DMS114 treated with DMSO at 0.1 percent for 48 hours (cell line): ENCODE measurements at regions not wholly inside any gene's neighbourhood (a gene's known extent, or its start where the extent isn't known, plus 50 kb on each side); places are given as distances from the start of the nearest gene placed in this dataset.

Experiments
- DNase-seq: peaks from one replicate; lab custom pipeline; 2025; ENCODE audit not compliant: unreplicated experiment; lab: John Stamatoyannopoulos, UW

DNA sequence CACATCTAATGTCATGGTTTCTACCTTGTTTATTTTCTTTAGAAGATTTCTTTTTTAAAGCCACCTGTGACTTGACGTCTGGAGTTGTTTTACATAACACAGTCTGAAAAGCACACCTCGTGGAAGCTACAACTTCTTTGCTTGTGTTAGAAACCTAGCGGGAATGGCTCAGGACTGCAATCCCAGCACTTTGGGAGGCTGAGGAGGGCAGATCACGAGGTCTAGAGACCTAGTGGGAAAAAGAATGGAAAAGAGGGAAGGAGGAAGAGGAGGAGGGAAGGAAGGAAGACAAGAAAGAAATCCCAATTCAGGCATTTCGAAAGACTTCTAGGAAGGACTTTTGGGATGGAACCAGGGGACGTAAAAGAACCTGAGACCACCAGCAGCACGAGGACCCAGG lies 146.3 kb upstream of the CELF2 start:
- no peak for DNase-seq

DNA sequence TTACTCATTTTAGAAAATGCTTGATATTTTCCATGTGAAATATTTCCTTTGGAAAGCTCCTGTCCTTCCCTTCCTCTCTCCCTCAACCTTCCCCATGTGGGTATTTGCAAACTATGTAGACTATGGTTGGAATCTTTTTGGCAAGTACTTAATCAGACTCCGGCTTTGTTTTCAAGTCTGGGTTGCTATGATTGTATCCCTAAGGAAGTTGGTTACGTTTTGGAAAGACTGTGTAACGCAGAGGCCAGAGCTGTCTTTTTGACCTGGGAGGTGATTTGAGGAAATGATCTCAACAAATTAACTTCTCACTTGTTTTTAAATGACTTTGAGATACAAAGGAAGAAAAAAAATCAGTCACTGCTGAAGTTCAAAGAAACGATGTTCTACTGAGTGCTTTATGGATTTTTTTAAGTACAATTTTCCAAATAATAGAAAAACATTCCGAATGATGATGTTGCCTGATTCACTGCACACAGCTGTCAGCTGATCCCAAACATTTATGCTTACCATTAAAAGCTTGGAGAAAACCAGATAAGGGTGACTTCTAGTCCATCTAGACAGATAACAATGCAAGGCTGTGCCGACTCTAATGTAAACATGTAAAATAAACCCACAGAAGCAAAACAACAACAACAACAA lies 145.5 kb upstream of the CELF2 start:
- DNase-seq: no peak

GRCh38 chr10:10872764-10873163 lies 144.9 kb upstream of the CELF2 start:
- DNase-seq: no peak

GRCh38 chr10:10873289-10873688 lies 144.4 kb upstream of the CELF2 start:
- DNase-seq: no peak

- no peak for DNase-seq
Measured at GRCh38 chr10:10873915-10874314, 143.8 kb upstream of the CELF2 start.

DNA sequence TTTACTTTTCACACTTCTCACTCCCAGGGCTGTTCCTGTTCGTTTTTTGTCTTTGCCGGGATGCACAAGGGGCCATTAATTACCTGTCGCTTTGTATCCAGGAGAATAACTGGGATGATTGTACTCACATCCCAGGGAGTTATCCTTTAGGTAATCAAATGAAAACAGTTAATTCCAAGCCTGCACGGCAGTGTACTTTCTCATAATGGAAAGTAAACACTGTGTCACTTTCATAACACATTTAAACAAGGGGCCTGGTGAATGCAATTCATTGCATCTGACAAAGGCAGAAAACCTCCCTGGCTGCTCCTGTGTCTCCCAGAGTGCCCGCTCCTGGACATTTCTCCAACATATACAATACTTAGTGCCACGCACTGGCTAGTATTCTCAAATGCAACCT lies 138.7 kb upstream of the CELF2 start:
- no peak for DNase-seq

DNA sequence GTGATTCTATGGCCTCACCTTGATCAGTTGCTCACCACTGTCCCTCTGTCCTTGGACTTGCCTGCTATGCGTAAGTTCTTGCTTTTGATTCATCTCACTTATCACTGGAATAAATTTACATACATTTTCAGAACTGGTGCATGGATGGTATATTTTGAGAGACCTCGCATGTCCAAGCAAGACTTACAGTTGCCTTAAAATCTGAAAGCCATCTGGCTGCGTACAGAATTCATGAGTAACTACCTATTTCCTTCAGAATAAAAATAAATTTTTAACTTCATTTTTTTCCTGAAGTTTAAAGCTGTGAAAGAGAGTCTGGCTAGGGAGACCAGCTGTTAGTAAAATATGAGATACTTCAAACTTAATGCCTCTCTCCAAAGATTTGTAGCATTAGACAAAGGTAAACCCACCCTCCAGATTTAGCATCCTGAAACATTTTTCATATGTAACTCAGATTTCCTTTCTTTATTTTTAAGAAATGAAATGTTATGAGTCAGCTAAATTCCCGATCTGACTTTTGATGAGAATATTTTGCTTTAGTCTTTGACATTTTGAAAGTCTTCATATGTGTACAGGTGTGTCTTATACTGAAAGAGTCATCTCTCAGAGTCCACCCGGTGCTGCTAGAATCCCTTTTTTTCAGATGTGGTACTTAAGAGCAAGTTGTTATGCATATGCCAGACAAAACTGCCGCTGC lies 136.4 kb upstream of the CELF2 start:
- no peak for DNase-seq

DNA sequence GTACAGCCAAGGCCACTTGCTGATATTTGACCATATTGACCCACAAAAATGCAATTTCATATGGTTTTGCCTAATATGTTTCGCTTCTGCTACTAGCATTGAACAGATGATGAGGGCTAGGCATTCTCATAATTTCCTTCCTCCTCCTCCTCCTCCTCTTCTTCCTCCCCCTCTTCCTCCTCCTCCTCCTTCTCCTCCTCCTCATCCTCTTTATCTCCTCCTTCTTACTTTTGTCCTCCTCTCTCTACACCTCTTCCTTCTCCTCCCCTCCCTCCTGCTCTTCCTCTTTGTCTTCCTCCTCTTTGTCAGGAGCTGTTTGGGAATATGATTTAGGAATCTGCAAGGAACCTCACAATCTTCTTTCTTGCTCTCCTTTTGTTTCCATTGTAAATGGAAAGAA lies 133.9 kb upstream of the CELF2 start:
- no peak for DNase-seq

GRCh38 chr10:10886861-10887531 lies 130.7 kb upstream of the CELF2 start:
- no peak for DNase-seq

DNA sequence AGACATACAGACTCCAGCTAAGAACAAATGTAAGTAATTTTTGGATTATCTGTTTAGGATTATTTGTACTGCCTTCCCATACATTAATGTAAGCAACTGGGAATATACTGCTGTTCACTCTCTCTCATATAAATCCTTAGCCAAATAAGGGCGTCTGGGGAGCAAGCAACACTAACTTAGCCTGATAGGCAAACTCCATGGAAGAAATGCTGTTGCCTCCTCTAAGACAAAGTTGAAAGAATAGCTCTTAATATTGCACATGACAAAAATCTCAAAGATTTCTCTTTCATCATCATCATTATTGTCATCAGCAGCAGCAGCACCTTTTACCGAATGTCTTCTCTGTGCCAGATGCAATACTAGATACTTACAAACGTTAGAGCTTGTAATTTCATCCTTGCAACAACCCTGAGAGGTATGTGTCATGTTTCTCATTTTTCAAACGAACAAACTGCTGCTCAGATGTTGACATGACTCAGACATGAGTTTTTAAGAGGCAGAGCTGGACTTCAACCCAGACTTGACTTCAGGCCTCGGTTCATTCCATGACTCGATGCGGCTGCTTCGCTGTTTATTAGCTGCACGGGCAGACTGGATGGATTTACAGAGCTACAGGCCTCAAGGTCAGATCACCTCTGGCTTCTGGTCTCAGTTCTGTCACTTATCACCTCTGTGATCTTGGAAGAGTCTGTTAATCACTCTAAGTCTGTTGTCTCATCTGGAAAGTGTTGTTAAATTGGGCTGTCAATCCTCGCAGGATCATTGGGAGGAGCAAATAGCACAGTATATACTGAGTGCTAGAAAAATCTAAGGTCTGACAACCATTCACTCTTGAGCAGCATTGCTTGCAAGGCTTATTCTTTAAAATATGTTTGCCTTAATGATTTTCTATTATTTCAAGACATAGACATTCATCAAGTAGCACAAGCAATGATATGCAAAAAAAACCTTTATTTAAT lies 126.3 kb upstream of the CELF2 start:
- DNase-seq: no peak

DNA sequence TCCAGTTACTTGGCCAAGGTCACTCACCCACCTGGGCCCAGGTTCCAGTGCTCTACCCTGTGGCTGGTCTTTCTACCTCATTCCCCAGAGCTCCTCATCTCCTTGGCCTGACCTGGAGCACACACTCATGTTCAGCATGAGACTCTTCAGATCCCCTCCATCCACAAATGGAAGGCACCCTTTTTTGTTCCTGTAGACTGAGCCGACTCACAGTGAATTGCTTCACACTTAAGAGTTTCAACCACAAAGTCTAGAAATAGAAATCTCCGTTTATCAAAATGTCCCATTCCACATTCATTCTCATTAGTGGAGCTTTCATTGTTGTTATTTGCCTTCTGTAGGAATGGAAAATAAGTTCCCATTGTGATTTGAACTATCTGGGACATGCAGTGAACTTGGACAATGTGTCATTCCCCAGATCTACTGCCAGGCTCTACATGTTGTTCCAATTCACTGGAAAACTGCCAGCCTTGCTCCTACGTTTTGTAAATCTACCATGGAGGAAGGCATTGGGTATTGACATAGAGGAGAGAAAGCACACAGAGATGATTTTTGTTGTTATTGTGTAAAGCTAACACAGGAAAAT lies 125.3 kb upstream of the CELF2 start:
- DNase-seq: no peak

DNA sequence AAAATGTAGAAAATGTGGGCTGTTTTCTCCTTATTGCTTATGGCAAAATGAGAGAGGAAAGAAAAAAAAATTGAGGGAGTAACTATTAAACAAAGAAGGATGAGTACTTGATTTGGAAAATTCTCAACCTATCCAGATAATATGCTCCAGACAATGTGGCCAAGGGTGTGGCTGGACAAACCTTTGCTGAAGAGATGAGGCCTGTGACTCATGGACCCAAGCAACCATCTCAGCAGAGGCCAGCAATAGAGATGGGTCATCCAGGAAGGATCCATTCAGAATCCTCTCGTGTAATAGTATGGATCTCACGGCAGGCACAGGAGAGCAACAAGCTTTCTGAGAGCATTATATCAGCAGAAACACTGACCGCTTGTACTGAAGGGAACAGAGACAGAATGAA lies 120.3 kb upstream of the CELF2 start:
- DNase-seq: no peak

GRCh38 chr10:10901906-10902305 lies 115.8 kb upstream of the CELF2 start:
- no peak for DNase-seq

- DNase-seq: no peak
Measured at GRCh38 chr10:10902951-10903350, 114.7 kb upstream of the CELF2 start.

GRCh38 chr10:10903620-10904019 lies 114.1 kb upstream of the CELF2 start:
- DNase-seq: no peak

- DNase-seq: no peak
Measured at GRCh38 chr10:10910634-10911033, 107.0 kb upstream of the CELF2 start.

DNA sequence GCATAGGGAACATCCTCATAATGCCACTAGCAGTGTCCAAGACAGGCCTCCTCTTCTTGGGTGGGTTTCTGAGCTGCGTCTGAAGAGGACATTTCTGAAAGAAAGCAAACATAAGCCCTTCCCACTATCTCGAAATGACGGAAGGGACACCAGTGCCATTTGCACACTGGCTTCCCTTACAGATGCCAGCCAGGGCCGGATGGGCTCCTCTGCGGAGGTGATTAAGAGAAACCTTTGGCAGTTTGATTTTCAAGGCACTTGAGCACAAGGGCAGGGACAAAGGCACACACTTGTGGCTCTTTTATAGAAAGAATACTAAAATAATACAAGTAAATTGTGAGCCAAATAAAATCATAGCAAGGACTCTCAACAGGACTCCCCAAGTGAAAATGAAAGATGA lies 106.6 kb upstream of the CELF2 start:
- no peak for DNase-seq

- DNase-seq: no peak
Measured at GRCh38 chr10:10911471-10911921, 106.2 kb upstream of the CELF2 start.

DNA sequence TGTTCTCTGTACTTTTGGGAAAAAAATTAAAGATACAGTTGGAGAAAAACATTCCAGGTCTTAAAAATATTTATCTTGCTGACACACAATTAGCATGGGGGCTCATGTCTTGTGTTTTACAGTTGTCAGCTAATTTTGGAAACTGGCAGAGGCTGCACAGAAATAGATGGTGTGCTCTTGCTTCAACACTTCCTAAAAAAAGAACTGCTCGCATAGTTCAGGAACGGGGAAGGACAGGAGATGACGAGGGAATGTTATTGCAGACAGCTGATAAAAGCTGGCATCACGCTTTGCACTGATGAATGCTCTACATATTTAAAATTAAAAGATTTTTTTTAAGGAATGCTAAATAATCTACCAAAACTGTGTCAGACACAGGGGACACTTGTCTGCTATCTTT lies 103.5 kb upstream of the CELF2 start:
- DNase-seq: no peak

- no peak for DNase-seq
Measured at GRCh38 chr10:10915215-10915614, 102.5 kb upstream of the CELF2 start.

DNA sequence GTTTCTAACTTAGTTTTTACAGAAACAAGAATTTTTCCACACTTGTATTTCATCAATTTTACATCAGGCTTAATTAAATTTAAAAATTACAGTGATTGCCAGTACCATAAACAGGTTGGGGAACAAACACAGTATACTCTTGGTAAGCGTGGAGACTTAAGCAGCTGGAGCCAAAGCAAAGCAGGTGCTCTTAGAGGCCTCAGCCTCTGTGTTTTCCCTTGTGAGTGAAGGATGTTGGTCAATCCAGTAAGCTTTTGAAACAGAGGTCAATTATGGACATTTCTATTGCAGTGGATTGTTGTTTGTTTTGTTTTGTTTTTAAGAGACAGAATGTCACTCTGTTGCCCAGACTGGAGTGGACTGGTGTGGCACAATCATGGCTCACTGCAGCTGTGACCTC lies 100.6 kb upstream of the CELF2 start:
- no peak for DNase-seq
